ENCODE measurements at regions not wholly inside any gene's neighbourhood (a gene's known extent, or its start where the extent isn't known, plus 50 kb on each side); places are given as distances from the start of the nearest gene placed in this dataset.

DNA sequence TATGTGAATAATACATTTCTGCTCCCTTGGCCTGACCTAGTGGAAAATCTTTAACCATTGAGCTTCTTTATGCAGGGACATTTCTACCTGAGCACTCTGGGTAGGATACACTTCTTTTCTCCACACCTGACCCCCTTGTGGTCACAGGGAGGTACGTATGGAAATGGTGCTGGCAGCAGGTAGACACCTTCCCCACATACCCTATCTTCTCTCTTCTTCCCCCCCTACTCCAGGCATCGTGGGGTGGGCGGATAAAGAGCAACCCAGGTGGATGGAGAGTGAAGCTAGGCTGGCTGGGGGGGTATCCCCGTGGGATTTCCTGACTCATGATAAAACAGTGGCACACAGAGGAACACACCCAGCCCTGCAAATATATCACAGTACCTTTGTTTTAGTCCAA, 312.1 kb downstream of the ARRDC4 start:
- Histone ChIP-seq H3K27ac (no peak overlapping the region), H3K36me3 (ENCODE audit: low read depth) (no peaks in the 10 kb centered on the region), H3K9me2 (ENCODE audit: insufficient read depth) (no peaks in the 10 kb centered on the region), H3K79me2 (ENCODE audit: low read depth) (no peaks in the 10 kb centered on the region), H3F3A (ENCODE audit: insufficient read depth, low read depth) (no peaks in the 10 kb centered on the region), H3K9me3 (ENCODE audit: insufficient read depth, low read depth) (no peaks in the 10 kb centered on the region), H3K4me2 (no peak overlapping the region), H3K4me3 (no peak overlapping the region), H3K27me3 (ENCODE audit: insufficient read depth, low read depth) (peaks cover 20% of the 10 kb centered on the region), H2AFZ (no peak overlapping the region), H4K20me1 (ENCODE audit: insufficient read depth) (no peaks in the 10 kb centered on the region), H3K4me1 (replicated peaks; ENCODE audit: insufficient read depth) (no peaks in the 10 kb centered on the region)
- BruUV-seq (replicated peaks), result no TSS peak
- intact Hi-C loops (cut with micrococcal nuclease; ENCODE audit: unreplicated experiment), result no loop called here
- DNase-seq, result no peak
- ChIA-PET POLR2A (ENCODE audit: unreplicated experiment) (no interaction called here), CTCF (no interaction called here)
- no peak for TF ChIP-seq EZH2 (IDR thresholded peaks at IDR 0.05; ENCODE audit: low read depth)
- TF ChIP-seq, protein P1, sequence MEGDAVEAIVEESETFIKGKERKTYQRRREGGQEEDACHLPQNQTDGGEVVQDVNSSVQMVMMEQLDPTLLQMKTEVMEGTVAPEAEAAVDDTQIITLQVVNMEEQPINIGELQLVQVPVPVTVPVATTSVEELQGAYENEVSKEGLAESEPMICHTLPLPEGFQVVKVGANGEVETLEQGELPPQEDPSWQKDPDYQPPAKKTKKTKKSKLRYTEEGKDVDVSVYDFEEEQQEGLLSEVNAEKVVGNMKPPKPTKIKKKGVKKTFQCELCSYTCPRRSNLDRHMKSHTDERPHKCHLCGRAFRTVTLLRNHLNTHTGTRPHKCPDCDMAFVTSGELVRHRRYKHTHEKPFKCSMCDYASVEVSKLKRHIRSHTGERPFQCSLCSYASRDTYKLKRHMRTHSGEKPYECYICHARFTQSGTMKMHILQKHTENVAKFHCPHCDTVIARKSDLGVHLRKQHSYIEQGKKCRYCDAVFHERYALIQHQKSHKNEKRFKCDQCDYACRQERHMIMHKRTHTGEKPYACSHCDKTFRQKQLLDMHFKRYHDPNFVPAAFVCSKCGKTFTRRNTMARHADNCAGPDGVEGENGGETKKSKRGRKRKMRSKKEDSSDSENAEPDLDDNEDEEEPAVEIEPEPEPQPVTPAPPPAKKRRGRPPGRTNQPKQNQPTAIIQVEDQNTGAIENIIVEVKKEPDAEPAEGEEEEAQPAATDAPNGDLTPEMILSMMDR (conservative IDR thresholded peaks at IDR 0.05), result no peak

- Histone ChIP-seq H3K9me3 (ENCODE audit: insufficient read depth, low read depth) (no peaks in the 10 kb centered on the region), H4K20me1 (ENCODE audit: insufficient read depth) (no peaks in the 10 kb centered on the region), H3K4me3 (no peak overlapping the region), H3F3A (ENCODE audit: insufficient read depth, low read depth) (no peaks in the 10 kb centered on the region), H3K9me2 (ENCODE audit: insufficient read depth) (no peaks in the 10 kb centered on the region), H3K4me1 (replicated peaks; ENCODE audit: insufficient read depth) (no peaks in the 10 kb centered on the region), H3K4me2 (no peak overlapping the region), H3K27ac (no peak overlapping the region), H3K79me2 (ENCODE audit: low read depth) (no peaks in the 10 kb centered on the region), H3K36me3 (ENCODE audit: low read depth) (no peaks in the 10 kb centered on the region), H3K27me3 (ENCODE audit: insufficient read depth, low read depth) (peaks cover 39% of the 10 kb centered on the region), H2AFZ (no peak overlapping the region)
- no peak for DNase-seq
- TF ChIP-seq EZH2 (IDR thresholded peaks at IDR 0.05; ENCODE audit: low read depth), result no peak
- TF ChIP-seq, protein P1 (conservative IDR thresholded peaks at IDR 0.05), result no peak
- intact Hi-C loops (cut with micrococcal nuclease; ENCODE audit: unreplicated experiment), result no loop called here
- ChIA-PET POLR2A (ENCODE audit: unreplicated experiment) (no interaction called here), CTCF (no interaction called here)
- BruUV-seq (replicated peaks), result no TSS peak
Observed at GRCh38 chr15:98276018-98276417, 315.5 kb downstream of the ARRDC4 start.

- Histone ChIP-seq H2AFZ (no peak overlapping the region), H3K27me3 (ENCODE audit: insufficient read depth, low read depth) (peaks cover 43% of the 10 kb centered on the region), H3K9me2 (ENCODE audit: insufficient read depth) (no peaks in the 10 kb centered on the region), H3K4me2 (no peak overlapping the region), H3K36me3 (ENCODE audit: low read depth) (no peaks in the 10 kb centered on the region), H3K4me3 (no peak overlapping the region), H3F3A (ENCODE audit: insufficient read depth, low read depth) (no peaks in the 10 kb centered on the region), H4K20me1 (ENCODE audit: insufficient read depth) (no peaks in the 10 kb centered on the region), H3K27ac (no peak overlapping the region), H3K9me3 (ENCODE audit: insufficient read depth, low read depth) (no peaks in the 10 kb centered on the region), H3K79me2 (ENCODE audit: low read depth) (no peaks in the 10 kb centered on the region), H3K4me1 (replicated peaks; ENCODE audit: insufficient read depth) (no peaks in the 10 kb centered on the region)
- POLR2A ChIA-PET (ENCODE audit: unreplicated experiment), result no interaction called here
- TF ChIP-seq, protein P1 (conservative IDR thresholded peaks at IDR 0.05), result no peak
- TF ChIP-seq EZH2 (IDR thresholded peaks at IDR 0.05; ENCODE audit: low read depth), result no peak
- no peak for DNase-seq
- CTCF ChIA-PET, result no interaction called here
- no TSS peak for BruUV-seq (replicated peaks)
- intact Hi-C loops (cut with micrococcal nuclease; ENCODE audit: unreplicated experiment), result no loop called here
Observed at GRCh38 chr15:98277602-98278001, 317.1 kb downstream of the ARRDC4 start.
